ENCODE measurements at regions not wholly inside any gene's neighbourhood (a gene's known extent, or its start where the extent isn't known, plus 50 kb on each side); places are given as distances from the start of the nearest gene placed in this dataset.

DNA sequence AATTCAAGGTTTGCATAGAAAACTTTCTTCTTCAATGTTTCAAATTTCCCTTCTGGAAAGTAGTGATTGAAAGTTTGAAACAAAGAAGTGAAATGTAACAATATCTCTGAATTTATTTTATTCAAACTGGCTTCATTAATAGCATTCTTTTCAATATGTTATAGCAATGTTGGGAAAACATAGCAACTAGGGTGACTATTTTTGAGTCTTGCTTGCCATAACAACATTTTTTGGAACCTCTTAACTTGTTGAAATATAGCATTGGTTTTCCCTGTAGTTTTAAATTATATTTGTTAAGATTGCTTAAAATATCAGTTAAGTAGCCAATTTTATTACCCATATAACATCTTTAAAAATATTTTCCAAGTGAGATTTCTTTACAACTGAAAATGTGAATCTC lies 141.7 kb upstream of the OSR1 start:
- Histone ChIP-seq H2AFZ (ENCODE audit: insufficient read depth, low read depth, low read length, poor library complexity, severe bottlenecking) (no peak overlapping the region), H3K4me2 (replicated peaks; ENCODE audit: low read depth, low read length, poor library complexity, severe bottlenecking) (no peak overlapping the region), H3K79me2 (ENCODE audit: control insufficient read depth, insufficient read depth, low read length) (no peaks in the 10 kb centered on the region), H3K4me1 (ENCODE audit: control insufficient read depth in 2 of 2, insufficient read depth in 2 of 2, low read length in 2 of 2) (no peaks in the 10 kb centered on the region), H4K20me1 (ENCODE audit: control insufficient read depth, insufficient read depth, low read length, poor library complexity, severe bottlenecking) (no peaks in the 10 kb centered on the region), H3K9ac (ENCODE audit: low read length) (no peak overlapping the region), H3K4me3 (ENCODE audit: control extremely low read depth in 1 of 5, extremely low read depth in 1 of 5, insufficient read depth in 1 of 5, low read depth in 2 of 5, low read length in 4 of 5) (no peak overlapping the region), H3K27ac (ENCODE audit: low read length in 2 of 2) (no peak overlapping the region), H3K36me3 (replicated peaks in 1 of 2; ENCODE audit: control extremely low read depth in 1 of 2, control insufficient read depth in 1 of 2, extremely low read depth in 1 of 2, insufficient read depth in 2 of 2, low read length in 1 of 2) (no peaks in the 10 kb centered on the region), H3K27me3 (replicated peaks in 1 of 4; ENCODE audit: control extremely low read depth in 1 of 4, control insufficient read depth in 3 of 4, insufficient read depth in 4 of 4, low read length in 3 of 4) (no peaks in the 10 kb centered on the region), H3K9me3 (ENCODE audit: control extremely low read depth in 1 of 3, control insufficient read depth in 2 of 3, insufficient read depth in 1 of 3, low read length in 2 of 3) (no peaks in the 10 kb centered on the region)
- intact Hi-C loops (cut with micrococcal nuclease) = no loop called here
- H3K4me1 Mint-ChIP-seq = no peaks in the 10 kb centered on the region
- DNase-seq (no peak), ATAC-seq (ENCODE audit: low read depth) (no peak)
- TF ChIP-seq EZH2 (IDR thresholded peaks at IDR 0.05; ENCODE audit: borderline replicate concordance, insufficient read depth, low read depth, low read length, poor library complexity, severe bottlenecking) = no peak
- TF ChIP-seq, protein P1, sequence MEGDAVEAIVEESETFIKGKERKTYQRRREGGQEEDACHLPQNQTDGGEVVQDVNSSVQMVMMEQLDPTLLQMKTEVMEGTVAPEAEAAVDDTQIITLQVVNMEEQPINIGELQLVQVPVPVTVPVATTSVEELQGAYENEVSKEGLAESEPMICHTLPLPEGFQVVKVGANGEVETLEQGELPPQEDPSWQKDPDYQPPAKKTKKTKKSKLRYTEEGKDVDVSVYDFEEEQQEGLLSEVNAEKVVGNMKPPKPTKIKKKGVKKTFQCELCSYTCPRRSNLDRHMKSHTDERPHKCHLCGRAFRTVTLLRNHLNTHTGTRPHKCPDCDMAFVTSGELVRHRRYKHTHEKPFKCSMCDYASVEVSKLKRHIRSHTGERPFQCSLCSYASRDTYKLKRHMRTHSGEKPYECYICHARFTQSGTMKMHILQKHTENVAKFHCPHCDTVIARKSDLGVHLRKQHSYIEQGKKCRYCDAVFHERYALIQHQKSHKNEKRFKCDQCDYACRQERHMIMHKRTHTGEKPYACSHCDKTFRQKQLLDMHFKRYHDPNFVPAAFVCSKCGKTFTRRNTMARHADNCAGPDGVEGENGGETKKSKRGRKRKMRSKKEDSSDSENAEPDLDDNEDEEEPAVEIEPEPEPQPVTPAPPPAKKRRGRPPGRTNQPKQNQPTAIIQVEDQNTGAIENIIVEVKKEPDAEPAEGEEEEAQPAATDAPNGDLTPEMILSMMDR (IDR thresholded peaks at IDR 0.05) = no peak
- H3K27me3 Mint-ChIP-seq = peaks cover 12% of the 10 kb centered on the region
- POLR2A ChIA-PET = no interaction called here
- no peak overlapping the region for H3K4me3 Mint-ChIP-seq
- H3K27ac Mint-ChIP-seq = no peak overlapping the region
- no peaks in the 10 kb centered on the region for H3K9me3 Mint-ChIP-seq (ENCODE audit: insufficient read depth)
- CTCF ChIA-PET = no interaction called here

DNA sequence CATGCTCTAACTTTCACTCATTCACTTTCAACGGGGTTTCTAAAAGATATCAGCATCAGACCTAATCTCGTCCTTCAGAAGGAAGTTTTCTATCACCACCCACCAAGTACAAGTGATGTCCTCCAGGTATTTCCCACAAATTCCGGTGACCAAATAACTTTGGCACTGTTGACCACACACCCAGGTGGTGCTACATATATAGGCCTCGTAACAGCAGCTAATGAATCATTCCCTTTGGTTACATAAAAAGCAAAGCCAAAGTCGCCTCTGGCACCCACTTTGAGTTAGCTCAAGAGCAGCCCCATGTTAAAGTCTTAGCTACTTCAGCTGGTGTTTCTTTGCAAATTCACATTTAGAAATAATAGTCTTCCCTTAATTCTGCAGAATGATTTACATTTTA lies 138.2 kb upstream of the OSR1 start:
- H3K27ac Mint-ChIP-seq = no peak overlapping the region
- CTCF ChIA-PET = no interaction called here

More for the DNA sequence above, 138.2 kb upstream of the OSR1 start:
- Histone ChIP-seq H3K27ac (ENCODE audit: low read length in 2 of 2) (no peak overlapping the region), H3K9ac (ENCODE audit: low read length) (no peak overlapping the region), H3K27me3 (replicated peaks in 1 of 4; ENCODE audit: control extremely low read depth in 1 of 4, control insufficient read depth in 3 of 4, insufficient read depth in 4 of 4, low read length in 3 of 4) (no peaks in the 10 kb centered on the region), H3K4me2 (replicated peaks; ENCODE audit: low read depth, low read length, poor library complexity, severe bottlenecking) (no peak overlapping the region), H3K4me1 (ENCODE audit: control insufficient read depth in 2 of 2, insufficient read depth in 2 of 2, low read length in 2 of 2) (no peaks in the 10 kb centered on the region), H2AFZ (ENCODE audit: insufficient read depth, low read depth, low read length, poor library complexity, severe bottlenecking) (no peak overlapping the region), H3K79me2 (ENCODE audit: control insufficient read depth, insufficient read depth, low read length) (no peaks in the 10 kb centered on the region), H3K36me3 (replicated peaks in 1 of 2; ENCODE audit: control extremely low read depth in 1 of 2, control insufficient read depth in 1 of 2, extremely low read depth in 1 of 2, insufficient read depth in 2 of 2, low read length in 1 of 2) (no peaks in the 10 kb centered on the region), H4K20me1 (ENCODE audit: control insufficient read depth, insufficient read depth, low read length, poor library complexity, severe bottlenecking) (no peaks in the 10 kb centered on the region), H3K9me3 (ENCODE audit: control extremely low read depth in 1 of 3, control insufficient read depth in 2 of 3, insufficient read depth in 1 of 3, low read length in 2 of 3) (no peaks in the 10 kb centered on the region), H3K4me3 (ENCODE audit: control extremely low read depth in 1 of 5, extremely low read depth in 1 of 5, insufficient read depth in 1 of 5, low read depth in 2 of 5, low read length in 4 of 5) (no peak overlapping the region)
- Mint-ChIP-seq H3K4me1 (no peaks in the 10 kb centered on the region), H3K27me3 (peaks cover 14% of the 10 kb centered on the region), H3K9me3 (ENCODE audit: insufficient read depth) (no peaks in the 10 kb centered on the region), H3K4me3 (no peak overlapping the region)
- DNase-seq (no peak), ATAC-seq (ENCODE audit: low read depth) (no peak)
- TF ChIP-seq, protein P1 (IDR thresholded peaks at IDR 0.05) = no peak
- TF ChIP-seq EZH2 (IDR thresholded peaks at IDR 0.05; ENCODE audit: borderline replicate concordance, insufficient read depth, low read depth, low read length, poor library complexity, severe bottlenecking) = no peak
- intact Hi-C loops (cut with micrococcal nuclease) = no loop called here
- POLR2A ChIA-PET = interaction anchor here (0.6 kb wide), 1 partner anchor 200 kb away, joined by 6 read pairs; no protein-coding TSS in a partner anchor
- 88% methylated on average over 5 of the region's 5 CpGs for WGBS (ENCODE audit: insufficient coverage)

Measured in B cell (primary cell).